ENCODE measurements at regions not wholly inside any gene's neighbourhood (a gene's known extent, or its start where the extent isn't known, plus 50 kb on each side); places are given as distances from the start of the nearest gene placed in this dataset.

- TF ChIP-seq, protein P1, sequence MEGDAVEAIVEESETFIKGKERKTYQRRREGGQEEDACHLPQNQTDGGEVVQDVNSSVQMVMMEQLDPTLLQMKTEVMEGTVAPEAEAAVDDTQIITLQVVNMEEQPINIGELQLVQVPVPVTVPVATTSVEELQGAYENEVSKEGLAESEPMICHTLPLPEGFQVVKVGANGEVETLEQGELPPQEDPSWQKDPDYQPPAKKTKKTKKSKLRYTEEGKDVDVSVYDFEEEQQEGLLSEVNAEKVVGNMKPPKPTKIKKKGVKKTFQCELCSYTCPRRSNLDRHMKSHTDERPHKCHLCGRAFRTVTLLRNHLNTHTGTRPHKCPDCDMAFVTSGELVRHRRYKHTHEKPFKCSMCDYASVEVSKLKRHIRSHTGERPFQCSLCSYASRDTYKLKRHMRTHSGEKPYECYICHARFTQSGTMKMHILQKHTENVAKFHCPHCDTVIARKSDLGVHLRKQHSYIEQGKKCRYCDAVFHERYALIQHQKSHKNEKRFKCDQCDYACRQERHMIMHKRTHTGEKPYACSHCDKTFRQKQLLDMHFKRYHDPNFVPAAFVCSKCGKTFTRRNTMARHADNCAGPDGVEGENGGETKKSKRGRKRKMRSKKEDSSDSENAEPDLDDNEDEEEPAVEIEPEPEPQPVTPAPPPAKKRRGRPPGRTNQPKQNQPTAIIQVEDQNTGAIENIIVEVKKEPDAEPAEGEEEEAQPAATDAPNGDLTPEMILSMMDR (IDR thresholded peaks at IDR 0.05): no peak
- TF ChIP-seq POLR2A (IDR thresholded peaks at IDR 0.05): no peak
- no peak for TF ChIP-seq POLR2AphosphoS5 (IDR thresholded peaks at IDR 0.05; ENCODE audit: insufficient read depth in 1 of 2, low read depth in 1 of 2)
Measured at GRCh38 chr15:38680775-38681174, 116.2 kb upstream of the RASGRP1 start.

Measured in vagina (tissue), 2 donors.